Testis (tissue), 2 donors: ENCODE measurements at regions not wholly inside any gene's neighbourhood (a gene's known extent, or its start where the extent isn't known, plus 50 kb on each side); places are given as distances from the start of the nearest gene placed in this dataset.

ENCODE experiments used
- DNase-seq: peaks from one replicate; pipeline ENCODE4 v3.0.0-alpha.2; 2019
- H3K27ac ChIP-seq, 2 donors: fragments of 200-600 bp; sonication (generic); one replicate each; pipeline ENCODE4 v1.5.1; 2019
- H3K27me3 ChIP-seq: fragments of 200-600 bp; sonication (generic); one replicate; pipeline ENCODE4 v1.5.1; 2019
- H3K36me3 ChIP-seq: fragments of 200-600 bp; sonication (generic); one replicate; pipeline ENCODE4 v1.5.1; 2017; ENCODE audit warnings: low read depth; ENCODE audit errors: missing control alignments
- H3K4me1 ChIP-seq: fragments of 200-600 bp; sonication (generic); one replicate; pipeline ENCODE4 v1.5.1; 2019
- H3K4me3 ChIP-seq, 2 donors: fragments of 200-600 bp; sonication (generic); one replicate each; pipeline ENCODE4 v1.5.1; 2017 to 2019
- H3K9me3 ChIP-seq: fragments of 200-600 bp; sonication (generic); one replicate; pipeline ENCODE4 v1.5.1; 2017
- CTCF ChIP-seq, 3 experiments: fragments of 450-650 bp in 2 of 3; fragments of 200-600 bp in 1 of 3; sonication (generic) in 1 of 3; IDR thresholded peaks; one replicate each; pipeline ENCODE4 v1.5.1; 2016 to 2019; ENCODE audit warnings: antibody characterized with exemption in 3 of 3, mild to moderate bottlenecking in 2 of 3, moderate library complexity in 1 of 3
- POLR2A ChIP-seq: fragments of 450-650 bp; IDR thresholded peaks from one replicate; pipeline ENCODE4 v1.6.1; 2017; ENCODE audit warnings: antibody characterized with exemption, mild to moderate bottlenecking, moderate library complexity
- WGBS, 2 donors: methylation state at CpG; one replicate each; pipeline ENCODE4 v1.1.5; 2018; 5-methylcytosine and 5-hydroxymethylcytosine counted together
- intact Hi-C: fragments of 100-400 bp; cut with DNase I; formaldehyde crosslinking; loops from one replicate; pipeline ENCODE4 v1.15.1; 2023; ENCODE audit warnings: low total_unique reads

- H3K36me3 ChIP-seq, result no peaks in the 10 kb centered on the region
- intact Hi-C loops, result no loop called here
- TF ChIP-seq CTCF (IDR thresholded peaks at IDR 0.05) (no peak), POLR2A (no peak)
- no peak overlapping the region for H3K4me3 ChIP-seq
- WGBS, 2 donors, result 92 to 93% methylated on average over 3 of the region's 3 CpGs
- no peaks in the 10 kb centered on the region for H3K4me1 ChIP-seq
- H3K27ac ChIP-seq, result no peak overlapping the region
- H3K27me3 ChIP-seq, result no peaks in the 10 kb centered on the region
- no peak for DNase-seq
- H3K9me3 ChIP-seq, result no peaks in the 10 kb centered on the region
These were observed 397.1 kb downstream of the TSN start for GRCh38 chr2:122152571-122152970.

- no peak overlapping the region for H3K27ac ChIP-seq
- no peak overlapping the region for H3K4me3 ChIP-seq
- no peaks in the 10 kb centered on the region for H3K36me3 ChIP-seq
- intact Hi-C loops, result no loop called here
- 70 to 71% methylated on average over 6 of the region's 6 CpGs for WGBS, 2 donors
- DNase-seq, result no peak
- H3K9me3 ChIP-seq, result no peaks in the 10 kb centered on the region
- H3K4me1 ChIP-seq, result no peaks in the 10 kb centered on the region
- H3K27me3 ChIP-seq, result no peaks in the 10 kb centered on the region
- TF ChIP-seq POLR2A (no peak), CTCF (IDR thresholded peaks at IDR 0.05) (no peak)
These were observed 400.9 kb downstream of the TSN start for GRCh38 chr2:122156176-122156890.

GRCh38 chr2:122157158-122157557 is 401.7 kb downstream of the TSN start:
- Histone ChIP-seq H3K4me3 (no peak overlapping the region), H3K9me3 (no peaks in the 10 kb centered on the region), H3K36me3 (no peaks in the 10 kb centered on the region), H3K27ac (no peak overlapping the region), H3K27me3 (no peaks in the 10 kb centered on the region), H3K4me1 (no peaks in the 10 kb centered on the region)
- DNase-seq, result no peak
- intact Hi-C loops, result no loop called here
- TF ChIP-seq CTCF (IDR thresholded peaks at IDR 0.05), result no peak
- TF ChIP-seq POLR2A, result no peak
- 86 to 93% methylated on average over 10 of the region's 10 CpGs for WGBS, 2 donors

GRCh38 chr2:122163617-122164016 is 408.2 kb downstream of the TSN start:
- intact Hi-C loops, result no loop called here

More at GRCh38 chr2:122163617-122164016, 408.2 kb downstream of the TSN start:
- DNase-seq, result no peak
- TF ChIP-seq POLR2A (no peak), CTCF (IDR thresholded peaks at IDR 0.05) (no peak)
- H3K4me1 ChIP-seq, result no peaks in the 10 kb centered on the region
- no peaks in the 10 kb centered on the region for H3K36me3 ChIP-seq
- H3K27ac ChIP-seq, result no peak overlapping the region
- no peak overlapping the region for H3K4me3 ChIP-seq
- H3K27me3 ChIP-seq, result no peaks in the 10 kb centered on the region
- WGBS, 2 donors, result 87 to 94% methylated on average over 1 of the region's 1 CpG
- no peaks in the 10 kb centered on the region for H3K9me3 ChIP-seq
